HCT116 (cell line): ENCODE measurements at regions not wholly inside any gene's neighbourhood (a gene's known extent, or its start where the extent isn't known, plus 50 kb on each side); places are given as distances from the start of the nearest gene placed in this dataset.

Source experiments
- CEBPB ChIP-seq: IDR thresholded peaks from 2 replicates; pipeline ENCODE4 v1.6.1; 2012; ENCODE audit warnings: low read depth
- POLR2A ChIP-seq: IDR thresholded peaks from 2 replicates; pipeline ENCODE4 v1.7.0; 2011; ENCODE audit warnings: borderline replicate concordance; ENCODE audit not compliant: insufficient read depth, insufficient read length; ENCODE audit errors: extremely low read depth
- POLR2AphosphoS5 ChIP-seq: IDR thresholded peaks from 2 replicates; pipeline ENCODE4 v1.6.1; 2011; ENCODE audit warnings: mild to moderate bottlenecking, low read depth, low read length, moderate library complexity
- SIN3A ChIP-seq: IDR thresholded peaks from 2 replicates; pipeline ENCODE4 v1.6.1; 2012; ENCODE audit warnings: low read depth
- SRF ChIP-seq: IDR thresholded peaks from 2 replicates; pipeline ENCODE4 v1.6.1; 2012; ENCODE audit warnings: low read depth
- YY1 ChIP-seq: IDR thresholded peaks from 2 replicates; pipeline ENCODE4 v1.6.1; 2011; ENCODE audit warnings: low read length, low read depth, moderate library complexity, mild to moderate bottlenecking; ENCODE audit not compliant: insufficient replicate concordance; ENCODE audit errors: extremely low read depth
- TF ChIP-seq, protein P1 (sequence below), 3 experiments: fragments of 200-600 bp in 1 of 3; sonication (generic) in 1 of 3; IDR thresholded peaks in 2 of 3; conservative IDR thresholded peaks in 1 of 3; 2 replicates each; pipeline ENCODE4 v1.5.1; 2012 to 2017; ENCODE audit warnings: low read depth in 2 of 3, low read length in 2 of 3, antibody characterized with exemption in 1 of 3, borderline replicate concordance in 1 of 3, control low read depth in 1 of 3, mild to moderate bottlenecking in 1 of 3, mixed read lengths in 1 of 3, mixed run types in 1 of 3, moderate library complexity in 1 of 3; ENCODE audit not compliant: insufficient read depth in 1 of 3
- TF ChIP-seq, protein P2 (sequence below): IDR thresholded peaks from 2 replicates; pipeline ENCODE4 v1.6.1; 2012; ENCODE audit warnings: low read depth
- TF ChIP-seq, protein P3 (sequence below): IDR thresholded peaks from 2 replicates; pipeline ENCODE4 v1.6.1; 2011; ENCODE audit warnings: mild to moderate bottlenecking, low read length, moderate library complexity; ENCODE audit not compliant: insufficient replicate concordance; ENCODE audit errors: extremely low read depth

DNA sequence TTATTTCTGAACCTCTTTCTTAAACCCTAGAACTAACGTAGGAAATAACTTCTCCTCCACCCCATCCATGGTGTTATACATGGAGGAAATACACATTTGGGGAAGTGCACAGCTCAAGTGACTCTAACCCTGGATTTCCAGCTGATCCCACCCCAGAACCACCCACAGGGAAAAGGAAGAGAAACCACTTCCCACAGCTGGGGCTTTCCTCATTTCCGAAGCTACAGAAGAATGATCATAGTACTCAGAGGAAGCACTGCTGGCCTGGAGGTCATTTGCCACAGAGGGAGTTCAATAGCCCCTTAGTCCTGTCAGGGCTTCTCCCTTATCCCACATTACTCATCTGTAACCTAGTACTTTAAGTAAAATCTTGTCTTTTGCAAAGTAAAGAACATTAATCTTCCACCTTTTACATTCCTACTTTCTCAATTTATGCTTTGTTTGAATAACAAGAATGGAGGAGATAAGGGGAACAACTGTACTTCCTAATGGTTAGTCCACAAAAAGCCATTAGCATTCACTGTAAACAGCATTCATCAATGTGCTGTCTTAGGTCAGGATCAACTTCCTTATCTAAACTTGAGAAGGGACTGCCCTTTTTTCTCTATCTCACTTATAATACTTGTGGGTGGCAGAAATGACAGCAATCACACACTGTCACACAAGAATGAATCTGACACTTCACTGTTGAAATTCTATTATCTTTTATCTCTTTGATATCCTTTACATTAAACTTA lies 63.0 kb upstream of the RGS1 start:
- TF ChIP-seq, protein P1, sequence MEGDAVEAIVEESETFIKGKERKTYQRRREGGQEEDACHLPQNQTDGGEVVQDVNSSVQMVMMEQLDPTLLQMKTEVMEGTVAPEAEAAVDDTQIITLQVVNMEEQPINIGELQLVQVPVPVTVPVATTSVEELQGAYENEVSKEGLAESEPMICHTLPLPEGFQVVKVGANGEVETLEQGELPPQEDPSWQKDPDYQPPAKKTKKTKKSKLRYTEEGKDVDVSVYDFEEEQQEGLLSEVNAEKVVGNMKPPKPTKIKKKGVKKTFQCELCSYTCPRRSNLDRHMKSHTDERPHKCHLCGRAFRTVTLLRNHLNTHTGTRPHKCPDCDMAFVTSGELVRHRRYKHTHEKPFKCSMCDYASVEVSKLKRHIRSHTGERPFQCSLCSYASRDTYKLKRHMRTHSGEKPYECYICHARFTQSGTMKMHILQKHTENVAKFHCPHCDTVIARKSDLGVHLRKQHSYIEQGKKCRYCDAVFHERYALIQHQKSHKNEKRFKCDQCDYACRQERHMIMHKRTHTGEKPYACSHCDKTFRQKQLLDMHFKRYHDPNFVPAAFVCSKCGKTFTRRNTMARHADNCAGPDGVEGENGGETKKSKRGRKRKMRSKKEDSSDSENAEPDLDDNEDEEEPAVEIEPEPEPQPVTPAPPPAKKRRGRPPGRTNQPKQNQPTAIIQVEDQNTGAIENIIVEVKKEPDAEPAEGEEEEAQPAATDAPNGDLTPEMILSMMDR (IDR thresholded peaks at IDR 0.05 in 2 of 3, conservative IDR thresholded peaks at IDR 0.05 in 1 of 3; ENCODE audit: borderline replicate concordance in 1 of 3, insufficient read depth in 1 of 3, low read depth in 2 of 3, low read length in 2 of 3) = no peak
- TF ChIP-seq POLR2AphosphoS5 (no peak), POLR2A (no peak), YY1 (no peak), CEBPB (no peak), SRF (no peak), SIN3A (no peak)
- TF ChIP-seq, protein P2, sequence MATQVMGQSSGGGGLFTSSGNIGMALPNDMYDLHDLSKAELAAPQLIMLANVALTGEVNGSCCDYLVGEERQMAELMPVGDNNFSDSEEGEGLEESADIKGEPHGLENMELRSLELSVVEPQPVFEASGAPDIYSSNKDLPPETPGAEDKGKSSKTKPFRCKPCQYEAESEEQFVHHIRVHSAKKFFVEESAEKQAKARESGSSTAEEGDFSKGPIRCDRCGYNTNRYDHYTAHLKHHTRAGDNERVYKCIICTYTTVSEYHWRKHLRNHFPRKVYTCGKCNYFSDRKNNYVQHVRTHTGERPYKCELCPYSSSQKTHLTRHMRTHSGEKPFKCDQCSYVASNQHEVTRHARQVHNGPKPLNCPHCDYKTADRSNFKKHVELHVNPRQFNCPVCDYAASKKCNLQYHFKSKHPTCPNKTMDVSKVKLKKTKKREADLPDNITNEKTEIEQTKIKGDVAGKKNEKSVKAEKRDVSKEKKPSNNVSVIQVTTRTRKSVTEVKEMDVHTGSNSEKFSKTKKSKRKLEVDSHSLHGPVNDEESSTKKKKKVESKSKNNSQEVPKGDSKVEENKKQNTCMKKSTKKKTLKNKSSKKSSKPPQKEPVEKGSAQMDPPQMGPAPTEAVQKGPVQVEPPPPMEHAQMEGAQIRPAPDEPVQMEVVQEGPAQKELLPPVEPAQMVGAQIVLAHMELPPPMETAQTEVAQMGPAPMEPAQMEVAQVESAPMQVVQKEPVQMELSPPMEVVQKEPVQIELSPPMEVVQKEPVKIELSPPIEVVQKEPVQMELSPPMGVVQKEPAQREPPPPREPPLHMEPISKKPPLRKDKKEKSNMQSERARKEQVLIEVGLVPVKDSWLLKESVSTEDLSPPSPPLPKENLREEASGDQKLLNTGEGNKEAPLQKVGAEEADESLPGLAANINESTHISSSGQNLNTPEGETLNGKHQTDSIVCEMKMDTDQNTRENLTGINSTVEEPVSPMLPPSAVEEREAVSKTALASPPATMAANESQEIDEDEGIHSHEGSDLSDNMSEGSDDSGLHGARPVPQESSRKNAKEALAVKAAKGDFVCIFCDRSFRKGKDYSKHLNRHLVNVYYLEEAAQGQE = no peak
- TF ChIP-seq, protein P3, sequence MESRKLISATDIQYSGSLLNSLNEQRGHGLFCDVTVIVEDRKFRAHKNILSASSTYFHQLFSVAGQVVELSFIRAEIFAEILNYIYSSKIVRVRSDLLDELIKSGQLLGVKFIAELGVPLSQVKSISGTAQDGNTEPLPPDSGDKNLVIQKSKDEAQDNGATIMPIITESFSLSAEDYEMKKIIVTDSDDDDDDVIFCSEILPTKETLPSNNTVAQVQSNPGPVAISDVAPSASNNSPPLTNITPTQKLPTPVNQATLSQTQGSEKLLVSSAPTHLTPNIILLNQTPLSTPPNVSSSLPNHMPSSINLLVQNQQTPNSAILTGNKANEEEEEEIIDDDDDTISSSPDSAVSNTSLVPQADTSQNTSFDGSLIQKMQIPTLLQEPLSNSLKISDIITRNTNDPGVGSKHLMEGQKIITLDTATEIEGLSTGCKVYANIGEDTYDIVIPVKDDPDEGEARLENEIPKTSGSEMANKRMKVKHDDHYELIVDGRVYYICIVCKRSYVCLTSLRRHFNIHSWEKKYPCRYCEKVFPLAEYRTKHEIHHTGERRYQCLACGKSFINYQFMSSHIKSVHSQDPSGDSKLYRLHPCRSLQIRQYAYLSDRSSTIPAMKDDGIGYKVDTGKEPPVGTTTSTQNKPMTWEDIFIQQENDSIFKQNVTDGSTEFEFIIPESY = no peak
